GM20431 (cell line): ENCODE measurements at regions not wholly inside any gene's neighbourhood (a gene's known extent, or its start where the extent isn't known, plus 50 kb on each side); places are given as distances from the start of the nearest gene placed in this dataset.

Source experiments
- in situ Hi-C: fragments of 300-500 bp; cut with MseI, MboI; formaldehyde crosslinking; loops from one replicate; pipeline ENCODE4 v1.15.0; 2020; ENCODE audit warnings: low sequenced_read_pairs; ENCODE audit not compliant: unreplicated experiment

DNA sequence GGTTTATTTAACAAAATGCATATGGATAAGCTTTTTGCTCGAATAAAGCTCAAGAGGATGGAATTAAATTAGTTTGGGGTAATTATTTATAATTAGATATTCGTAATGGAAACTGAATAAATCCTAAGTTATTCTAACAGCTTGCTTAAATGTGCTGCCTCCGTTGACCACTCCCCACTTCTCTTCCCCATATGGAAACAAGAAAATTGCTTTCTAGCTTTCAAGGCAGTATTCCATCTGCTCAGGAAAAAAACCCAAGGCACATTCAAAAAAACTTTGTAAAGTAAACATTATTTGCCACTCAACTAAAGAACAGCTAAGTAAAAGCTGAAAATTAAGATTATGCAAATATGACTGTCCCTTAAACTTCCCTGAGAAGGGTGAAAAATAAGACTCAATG, 369.2 kb downstream of the HAO1 start:
- in situ Hi-C loops: no loop called here

DNA sequence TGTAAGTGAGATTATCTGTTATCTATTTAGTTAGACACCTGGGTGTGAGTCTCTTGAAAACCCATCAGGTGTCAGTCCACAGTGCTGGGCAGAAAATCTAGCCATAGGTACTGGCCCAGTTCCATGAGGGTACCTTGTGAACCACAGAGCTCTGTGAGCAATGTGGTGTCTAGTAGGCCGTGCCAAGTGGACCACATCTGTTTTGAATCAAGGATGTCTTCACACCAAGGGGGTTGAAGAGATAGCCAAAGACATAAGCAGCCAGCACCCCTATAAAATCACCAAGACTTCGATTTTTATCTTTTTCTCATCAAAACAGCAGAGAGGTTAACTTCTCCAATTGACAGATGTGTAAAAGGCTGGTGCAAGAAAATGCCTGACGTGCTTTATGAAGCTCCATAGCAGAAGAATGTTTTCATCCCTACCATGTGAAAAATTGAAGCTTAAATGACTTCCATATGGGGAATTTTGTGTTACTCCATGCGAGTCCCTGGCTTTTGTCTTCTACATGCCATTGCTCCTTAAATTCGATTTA, 368.7 kb downstream of the HAO1 start:
- in situ Hi-C loops: no loop called here

DNA sequence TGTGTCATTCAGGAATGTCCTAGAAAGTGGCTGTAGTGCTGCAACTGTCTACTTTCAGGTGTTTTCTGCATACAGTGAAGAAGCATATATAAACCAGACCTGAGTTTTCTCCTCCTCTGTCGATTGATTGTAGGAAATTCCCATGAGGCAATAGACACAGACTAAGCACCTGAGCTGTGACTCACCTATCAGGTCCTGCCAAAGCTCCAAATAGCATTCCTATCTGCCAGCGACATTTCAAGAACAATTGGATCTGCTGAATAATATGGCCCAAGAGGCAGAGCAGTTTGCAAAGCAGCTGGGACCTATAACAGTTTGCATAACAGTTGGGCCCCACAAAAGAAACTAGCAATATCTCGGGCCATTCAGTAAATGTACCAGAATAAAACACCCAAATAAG, 360.4 kb downstream of the HAO1 start:
- in situ Hi-C loops: no loop called here

DNA sequence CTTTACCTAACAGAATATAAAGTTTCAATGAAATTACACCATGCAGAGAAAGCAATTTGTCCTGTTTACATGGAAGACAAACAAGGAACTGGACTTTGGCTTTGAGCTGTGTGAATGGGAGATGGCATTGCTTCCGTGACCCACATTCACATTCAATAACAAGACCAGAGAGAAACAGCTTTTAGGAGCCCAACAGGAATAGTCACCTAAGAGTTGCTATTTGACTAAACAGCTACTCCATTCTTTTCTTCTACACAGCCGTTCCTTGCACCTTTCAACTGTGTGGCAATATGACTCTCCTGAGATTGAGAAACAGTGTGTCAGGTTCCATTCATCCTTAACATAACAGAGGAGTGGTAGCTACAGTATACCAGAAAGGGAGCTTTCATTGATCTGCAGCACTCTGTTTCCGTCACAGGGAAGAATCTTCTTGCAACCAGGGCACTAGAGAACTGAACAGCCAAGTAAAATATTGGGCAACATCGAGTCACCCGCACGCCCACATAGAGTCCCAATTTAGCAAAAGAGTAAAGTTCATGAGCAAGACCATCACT, 355.1 kb downstream of the HAO1 start:
- in situ Hi-C loops: no loop called here

DNA sequence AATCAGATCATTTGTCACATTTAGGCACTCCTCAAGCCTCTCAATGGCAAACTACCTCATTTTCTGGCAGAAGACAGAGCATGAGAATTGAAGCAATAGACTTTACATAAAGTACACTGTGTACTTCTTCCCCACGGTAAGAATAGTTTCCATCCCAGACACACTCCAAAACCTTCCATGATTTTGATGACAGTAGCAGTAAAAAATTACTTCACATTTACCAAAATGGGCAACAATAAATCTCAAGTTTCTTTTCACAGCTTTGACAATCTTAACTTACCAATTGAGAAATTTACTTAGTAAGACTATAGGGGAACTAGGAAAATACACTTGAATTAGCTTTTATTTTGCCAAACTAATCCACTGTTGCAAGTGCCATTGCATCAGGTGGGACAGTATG, 353.8 kb downstream of the HAO1 start:
- in situ Hi-C loops: no loop called here

DNA sequence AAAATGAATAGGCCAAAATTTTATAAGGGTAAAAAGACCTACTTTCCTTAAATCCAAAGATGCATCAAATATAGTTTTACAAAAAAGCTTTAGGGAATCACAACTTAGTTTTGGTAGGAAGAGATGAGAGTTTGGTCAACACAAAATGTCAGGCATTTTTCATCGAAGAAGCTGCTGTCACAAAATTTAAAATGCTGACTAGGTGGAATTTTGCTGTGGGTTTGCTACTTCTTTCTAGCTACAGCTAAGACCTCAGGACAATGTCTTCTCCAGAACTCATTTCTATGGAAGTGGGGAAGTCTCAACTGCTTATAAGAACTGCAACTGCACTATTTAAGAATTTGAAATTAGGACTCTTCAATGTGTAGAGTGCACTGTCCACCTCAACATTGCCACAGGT, 351.1 kb downstream of the HAO1 start:
- in situ Hi-C loops: no loop called here

DNA sequence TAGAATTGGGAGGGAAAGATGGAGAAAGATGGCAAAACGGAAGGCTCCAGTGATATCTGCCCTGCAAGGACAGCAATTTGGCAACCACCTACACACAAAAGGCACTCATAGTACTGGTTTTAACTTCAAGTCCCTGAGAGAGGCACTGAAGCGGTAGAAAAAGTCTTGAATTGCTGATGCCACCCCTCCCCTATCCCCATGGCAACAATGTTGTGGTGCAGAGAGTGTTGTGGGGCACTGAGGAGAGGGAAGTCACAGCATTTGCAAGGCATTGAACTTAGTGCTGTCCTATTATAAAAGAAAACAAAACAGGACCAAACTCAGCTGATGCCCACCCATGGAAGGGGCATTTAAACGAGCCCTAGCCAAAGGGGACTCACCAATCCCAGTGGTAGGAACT, 343.7 kb downstream of the HAO1 start:
- in situ Hi-C loops: no loop called here

DNA sequence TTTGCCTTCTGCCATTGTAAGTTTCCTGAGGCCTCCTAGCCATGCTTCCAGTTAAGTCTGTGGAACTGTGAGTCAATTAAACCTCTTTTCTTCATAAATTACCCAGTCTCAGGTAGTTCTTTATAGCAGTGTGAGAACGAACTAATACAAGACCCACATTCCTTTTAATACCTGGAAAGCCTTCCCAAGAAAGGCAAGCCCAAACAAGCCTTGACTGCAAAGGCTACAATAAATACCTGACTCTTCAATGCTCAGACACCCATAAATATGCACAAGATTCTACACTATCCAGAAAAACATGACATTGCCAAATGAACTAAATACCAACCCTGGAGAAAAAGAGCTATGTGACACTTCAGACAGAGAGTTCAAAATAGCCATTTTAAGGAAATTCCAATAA, 338.8 kb downstream of the HAO1 start:
- in situ Hi-C loops: no loop called here

DNA sequence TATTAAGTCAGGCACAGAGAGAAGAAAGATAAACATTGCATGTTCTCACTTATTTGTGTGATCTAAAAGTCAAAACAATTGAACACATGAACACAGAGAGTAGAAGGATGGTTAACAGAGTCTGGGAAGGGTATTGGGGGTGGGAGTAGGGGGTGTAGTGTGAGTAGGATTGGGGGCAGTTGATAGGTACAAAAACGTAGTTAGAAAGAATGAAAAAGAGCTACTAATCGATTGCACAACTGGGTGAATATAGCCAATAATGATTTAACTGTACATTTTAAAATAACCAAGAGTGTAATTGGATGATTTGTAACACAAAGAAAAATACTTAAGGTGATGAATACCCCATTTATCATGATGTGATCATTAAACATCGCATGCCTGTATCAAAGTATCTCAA, 333.3 kb downstream of the HAO1 start:
- in situ Hi-C loops: no loop called here

DNA sequence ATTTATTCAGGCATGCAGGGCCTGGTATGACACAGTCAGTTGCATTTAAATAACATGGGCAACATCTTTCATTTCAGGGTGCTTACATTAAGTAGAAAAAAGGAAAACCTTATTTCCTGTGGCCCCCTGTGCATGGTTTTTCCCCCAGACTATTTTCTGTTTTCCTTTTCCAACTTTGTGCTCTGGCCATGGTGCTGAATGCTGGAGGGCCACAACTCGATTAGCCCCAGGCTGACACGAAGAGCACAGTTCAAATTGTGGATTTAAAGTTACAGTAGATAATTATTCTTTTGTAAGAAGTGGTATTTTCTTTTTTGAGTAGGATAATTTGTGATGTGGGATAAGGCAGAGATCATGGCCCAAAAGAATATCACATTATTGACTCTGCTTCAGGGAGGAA, 332.0 kb downstream of the HAO1 start:
- in situ Hi-C loops: no loop called here

DNA sequence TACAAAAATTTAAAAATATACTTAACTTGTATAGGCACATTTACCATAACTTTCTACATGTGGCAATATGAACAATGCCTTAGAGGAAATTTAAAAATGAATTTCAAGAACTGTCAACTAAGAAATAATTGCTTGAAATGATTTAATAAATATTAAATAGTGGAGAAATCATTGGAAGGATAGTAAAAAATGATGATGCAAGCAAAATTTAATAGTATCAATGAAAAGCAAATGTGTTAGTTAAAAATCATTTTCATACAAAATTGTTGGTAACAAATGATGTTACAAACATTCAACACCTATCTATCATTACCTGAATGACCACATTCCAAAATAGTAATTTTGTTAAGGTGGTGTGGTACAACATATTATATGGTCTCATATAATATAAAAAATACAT, 331.0 kb downstream of the HAO1 start:
- in situ Hi-C loops: no loop called here

DNA sequence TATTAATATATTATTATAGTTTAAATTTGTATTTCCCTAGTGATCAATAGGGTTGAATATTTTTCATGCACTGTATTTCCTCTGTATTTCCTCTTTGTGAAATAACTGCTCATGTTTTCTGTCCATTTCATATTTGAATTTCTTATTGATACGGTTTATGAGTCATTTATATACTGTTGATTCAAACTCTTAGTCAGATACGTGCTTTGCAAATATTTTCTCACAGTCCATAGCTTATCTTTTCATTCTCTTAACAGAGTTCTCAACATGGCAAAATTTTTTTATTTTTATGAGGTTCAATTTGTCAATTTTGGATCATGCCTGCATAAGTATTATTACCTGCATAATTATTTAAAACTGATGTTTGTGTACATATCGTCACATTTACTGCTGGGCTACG, 329.6 kb downstream of the HAO1 start:
- in situ Hi-C loops: no loop called here

DNA sequence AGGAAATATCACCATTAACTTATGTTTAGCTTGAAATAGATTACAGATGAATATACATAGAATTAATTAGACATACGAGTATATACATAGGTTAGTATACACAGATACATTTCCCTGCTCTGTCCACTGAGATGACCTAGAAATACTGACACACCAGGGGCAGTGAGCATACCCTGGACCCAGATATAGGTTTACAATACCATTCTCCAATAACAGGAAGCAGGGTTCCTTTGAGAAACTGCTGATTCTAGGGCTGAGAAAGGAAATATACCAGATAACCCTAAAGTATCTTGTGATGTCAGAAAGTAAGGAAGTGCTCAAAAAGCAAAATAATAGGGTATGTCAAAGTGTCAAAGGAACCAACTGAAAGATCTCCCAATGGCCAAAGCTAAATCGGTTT, 322.5 kb downstream of the HAO1 start:
- in situ Hi-C loops: no loop called here

DNA sequence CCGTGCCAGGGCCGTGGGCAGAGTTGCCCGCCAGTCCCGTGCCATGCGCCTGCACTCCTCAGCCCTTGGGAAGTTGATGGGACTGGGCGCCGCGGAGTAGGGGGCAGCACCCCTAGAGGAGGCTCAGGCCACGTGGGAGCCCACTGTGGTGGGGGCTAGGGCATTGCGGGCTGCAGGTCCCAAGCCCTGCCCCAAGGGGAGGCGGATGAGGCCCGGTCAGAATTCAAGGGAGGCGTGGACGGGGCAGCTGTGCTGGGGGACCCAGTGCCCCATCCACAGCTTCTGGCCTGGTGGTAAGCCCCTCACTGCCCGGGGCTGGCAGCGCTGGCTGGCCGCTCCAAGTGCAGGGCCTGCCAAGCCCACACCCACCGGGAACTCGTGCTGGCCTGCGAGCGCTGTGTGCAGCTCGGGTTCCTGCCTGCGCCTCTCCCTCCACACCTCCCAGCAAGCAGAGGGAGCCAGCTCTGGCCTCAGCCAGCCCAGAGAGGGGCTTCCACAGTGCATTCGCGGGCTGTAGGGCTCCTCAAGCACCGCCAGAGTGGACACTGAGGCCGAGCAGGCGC, 317.8 kb downstream of the HAO1 start:
- in situ Hi-C loops: no loop called here

DNA sequence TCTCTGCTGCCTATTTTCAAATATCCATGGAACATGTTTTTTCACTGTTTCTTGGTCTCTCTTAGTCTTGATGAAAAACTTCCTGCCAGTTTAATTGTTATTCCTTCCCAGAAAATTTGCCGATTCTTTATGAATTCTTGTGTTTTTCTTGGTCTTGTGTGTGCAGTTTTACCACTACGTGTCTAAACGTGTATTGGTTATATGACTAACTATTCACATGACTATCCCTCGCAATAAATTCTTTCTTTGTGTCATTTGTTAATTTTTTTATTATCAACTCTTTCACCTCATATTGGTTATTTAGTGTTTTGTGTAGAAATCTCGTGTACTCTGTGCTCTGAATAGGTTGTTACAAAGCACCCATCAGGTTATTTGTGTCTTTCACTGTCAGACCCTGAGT, 315.4 kb downstream of the HAO1 start:
- in situ Hi-C loops: no loop called here

DNA sequence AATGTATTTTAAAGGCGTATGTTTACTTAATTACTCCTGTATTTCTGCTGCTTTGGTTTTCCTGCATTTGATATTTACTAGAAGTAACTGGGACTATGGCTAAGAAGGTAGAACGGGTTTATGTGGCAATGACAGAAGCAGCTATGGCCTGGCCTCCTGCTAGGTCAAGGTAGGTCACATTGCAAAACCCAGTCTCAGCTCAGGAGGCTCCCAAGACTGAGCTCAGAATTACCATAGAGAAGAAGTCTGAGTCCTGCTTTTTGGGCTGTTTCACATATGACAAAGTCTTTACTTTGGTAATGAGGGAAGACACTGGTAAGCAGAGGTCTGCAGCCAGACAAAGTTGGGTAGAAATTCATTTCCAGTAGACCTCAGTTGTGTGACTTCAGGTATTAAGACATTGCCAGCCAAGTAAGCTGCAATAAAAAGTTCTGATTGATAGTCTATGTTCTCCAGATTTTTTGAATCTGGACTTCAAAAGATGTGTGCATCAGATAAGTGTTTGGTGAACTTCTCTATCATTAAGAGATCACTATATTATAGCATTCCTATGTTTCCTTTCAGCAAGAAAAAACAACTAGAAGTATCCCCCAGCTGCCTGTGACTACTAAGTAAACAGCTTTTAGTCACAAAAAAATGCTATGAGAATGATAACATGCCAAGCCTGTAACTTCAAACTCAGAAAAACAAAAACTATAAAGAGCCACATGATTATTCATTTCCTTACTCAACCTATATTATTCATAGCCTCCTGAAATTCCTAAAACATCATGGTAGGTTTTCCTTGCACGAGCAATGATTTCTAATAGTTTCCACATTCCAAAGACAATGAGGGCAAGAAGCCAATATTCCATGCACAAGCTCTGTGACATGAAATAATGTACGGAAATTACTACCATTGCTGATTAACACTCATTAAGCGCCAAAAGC, 312.3 kb downstream of the HAO1 start:
- in situ Hi-C loops: no loop called here

DNA sequence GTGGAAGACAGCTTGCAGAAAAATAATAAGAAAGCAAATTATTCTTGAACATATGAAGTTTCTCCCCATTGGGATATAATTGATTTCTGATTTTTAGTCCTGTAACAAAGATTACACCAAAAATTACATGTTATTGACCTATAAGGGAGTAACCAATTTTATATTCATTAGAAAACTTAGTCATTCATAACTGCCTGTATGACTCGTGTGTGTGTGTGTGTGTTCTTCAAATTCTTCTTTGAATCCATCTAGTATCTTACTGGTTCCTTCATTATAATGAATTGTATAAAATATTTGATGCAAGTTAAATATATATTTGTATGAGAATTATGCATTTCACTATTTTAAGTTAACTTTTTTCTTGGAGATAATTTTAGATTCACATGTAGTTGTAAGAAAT, 310.4 kb downstream of the HAO1 start:
- in situ Hi-C loops: no loop called here

DNA sequence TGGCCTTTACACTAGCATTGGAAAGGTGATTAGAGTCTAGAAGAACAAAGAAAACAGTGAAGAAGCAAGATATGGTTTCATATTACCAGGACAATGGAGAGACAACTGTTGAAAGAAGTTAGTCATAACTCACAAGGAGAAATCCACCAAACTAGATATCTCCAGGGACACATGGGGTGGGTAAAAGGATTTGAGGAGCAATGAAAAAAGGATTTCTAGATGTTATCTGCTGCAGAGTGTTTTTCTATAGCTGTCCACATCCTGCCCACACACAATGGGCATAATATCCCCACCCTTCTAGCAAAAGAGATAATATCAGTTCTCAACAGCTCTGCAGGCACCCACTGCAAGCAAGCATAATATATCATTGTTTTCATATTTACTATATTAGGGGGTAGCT, 303.1 kb downstream of the HAO1 start:
- in situ Hi-C loops: no loop called here

DNA sequence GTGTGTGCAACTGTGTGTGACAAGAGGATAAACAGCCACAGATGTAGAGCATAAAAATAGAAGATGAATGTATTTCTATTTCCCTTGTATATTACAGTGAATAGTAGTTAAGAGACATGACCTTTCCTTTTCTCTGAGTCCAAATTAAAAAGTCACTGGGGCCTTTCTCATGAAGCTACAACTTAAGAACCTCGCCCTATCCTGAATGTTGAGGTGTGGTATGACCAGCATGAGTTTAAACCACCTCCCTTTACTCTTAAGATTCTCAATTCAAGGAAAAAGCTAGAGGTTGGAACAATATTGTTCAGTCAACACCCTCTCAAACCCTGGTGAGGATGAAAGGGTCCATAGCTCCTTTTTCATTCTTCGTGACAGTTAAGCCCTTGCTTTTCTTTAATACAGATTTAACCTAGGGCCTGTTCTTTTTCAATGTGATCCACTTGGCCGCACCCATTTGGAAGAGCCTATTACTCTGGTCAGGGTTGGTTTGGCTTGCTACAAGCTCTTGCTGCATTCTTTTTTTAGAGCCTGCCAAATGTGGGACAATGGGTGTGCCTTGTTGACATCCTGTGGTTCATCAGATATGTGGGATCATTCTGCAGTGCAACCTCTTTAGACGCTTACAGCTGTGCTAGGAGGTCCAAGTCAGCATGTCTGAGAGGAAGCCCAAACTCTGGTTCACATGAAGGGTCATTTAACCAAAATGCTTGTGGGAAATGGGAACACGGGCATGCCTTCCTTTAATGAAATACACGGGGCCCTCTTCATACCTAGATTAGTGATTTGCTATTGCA, 290.0 kb downstream of the HAO1 start:
- in situ Hi-C loops: no loop called here

DNA sequence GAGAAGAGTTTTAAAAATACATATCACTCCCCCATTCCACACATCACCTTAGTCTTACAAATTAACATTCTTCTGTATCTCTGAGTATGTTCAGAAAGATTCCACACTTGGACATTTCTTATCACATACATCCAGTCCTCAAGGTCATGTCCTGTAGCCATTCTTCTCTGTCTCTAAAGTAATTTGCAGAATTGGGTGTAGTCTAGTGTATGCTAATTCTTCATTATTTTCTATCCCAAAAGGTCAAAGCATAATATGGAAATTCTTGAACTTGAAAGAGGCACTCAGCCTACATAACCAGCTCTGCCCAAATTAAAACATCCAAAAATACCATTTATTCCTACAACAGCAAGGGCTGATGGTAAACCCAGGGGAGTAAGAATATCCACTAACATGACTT, 286.0 kb downstream of the HAO1 start:
- in situ Hi-C loops: no loop called here
